Left cardiac atrium (tissue), 4 donors: ENCODE measurements at regions not wholly inside any gene's neighbourhood (a gene's known extent, or its start where the extent isn't known, plus 50 kb on each side); places are given as distances from the start of the nearest gene placed in this dataset.

ENCODE experiments used
- ATAC-seq, 2 donors: fragments of 200-7000 bp; cut with Tn5 transposase; one replicate each; pipeline ENCODE4 v1.9.1; 2020; ENCODE audit warnings: mild to moderate bottlenecking in 2 of 2, moderate library complexity in 2 of 2
- DNase-seq: peaks from one replicate; pipeline ENCODE4 v3.0.0-alpha.2; 2020
- intact Hi-C, 2 donors: fragments of 100-400 bp; cut with DNase I; formaldehyde crosslinking; loops; one replicate each; pipeline versions ENCODE4 v1.14.1 to v1.15.1; 2022 to 2023
- donor health status: DM: no; HTN: yes; CAD: no.
- donor health status: DM: no; HTN: yes; CAD: no; lungs with severe emphysema.
- donor health status: DM: yes; HTN: yes; CAD: no.
- donor health status: Dilated cardiomyopathy.

DNA sequence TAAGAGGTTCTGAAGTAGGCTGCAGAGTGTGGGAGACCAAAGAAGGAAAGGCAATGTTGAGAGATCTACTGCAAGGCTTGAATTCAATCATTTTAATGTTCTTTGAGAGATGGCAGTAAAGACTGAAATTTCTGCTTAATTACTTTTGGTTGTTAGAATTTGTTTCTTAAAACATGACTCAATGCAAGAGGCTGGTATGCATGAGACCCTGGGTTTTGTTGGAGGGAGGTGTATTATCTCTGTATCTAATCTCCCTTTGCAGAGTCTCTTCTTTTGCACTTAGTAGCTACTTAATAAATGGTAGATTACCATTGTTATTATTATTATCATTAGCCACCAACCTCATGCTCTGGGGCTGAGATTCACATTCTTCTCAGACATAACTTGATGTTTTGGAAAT, 87.4 kb upstream of the DRD2 start:
- intact Hi-C loops: no loop called here
- DNase-seq (no peak), ATAC-seq (no peak)

DNA sequence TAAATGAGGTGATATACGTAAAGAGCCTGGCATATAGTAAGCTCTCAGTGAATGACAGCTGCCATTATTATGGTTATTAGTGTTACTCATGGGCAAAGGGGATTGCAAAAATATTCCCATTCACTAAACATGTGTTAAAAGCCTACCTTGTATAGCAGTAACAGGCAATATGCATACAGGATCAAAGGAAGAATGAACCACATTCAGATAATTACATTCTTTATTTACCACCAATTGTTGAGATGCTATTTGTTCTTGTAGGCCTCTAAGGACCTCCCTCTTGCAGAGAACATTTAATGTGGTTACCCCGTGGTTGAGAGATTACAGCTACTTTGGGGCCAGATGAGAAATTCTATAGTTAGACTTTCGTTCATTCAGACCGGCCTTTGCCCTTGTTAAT, 82.7 kb upstream of the DRD2 start:
- ATAC-seq (no peak), DNase-seq (no peak)
- intact Hi-C loops: no loop called here

DNA sequence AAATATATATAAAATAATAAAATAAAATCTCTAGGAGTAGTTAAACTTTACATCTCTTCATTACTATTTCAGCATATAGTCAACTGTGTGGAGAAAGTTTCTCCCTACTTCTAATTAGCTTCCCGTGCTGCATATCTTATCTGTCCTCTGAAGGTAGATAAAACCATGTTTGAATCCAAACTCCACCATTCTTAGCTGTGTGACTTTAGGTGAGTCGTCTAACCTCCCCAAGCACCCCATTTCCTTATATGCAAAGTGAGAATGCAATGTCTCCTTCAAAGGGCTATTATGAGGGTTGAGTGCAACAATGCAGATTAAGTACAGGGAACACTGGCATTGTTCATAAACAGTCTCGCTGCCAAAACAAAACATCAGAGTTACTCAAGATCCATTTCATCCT, 80.8 kb upstream of the DRD2 start:
- DNase-seq: no peak

DNA sequence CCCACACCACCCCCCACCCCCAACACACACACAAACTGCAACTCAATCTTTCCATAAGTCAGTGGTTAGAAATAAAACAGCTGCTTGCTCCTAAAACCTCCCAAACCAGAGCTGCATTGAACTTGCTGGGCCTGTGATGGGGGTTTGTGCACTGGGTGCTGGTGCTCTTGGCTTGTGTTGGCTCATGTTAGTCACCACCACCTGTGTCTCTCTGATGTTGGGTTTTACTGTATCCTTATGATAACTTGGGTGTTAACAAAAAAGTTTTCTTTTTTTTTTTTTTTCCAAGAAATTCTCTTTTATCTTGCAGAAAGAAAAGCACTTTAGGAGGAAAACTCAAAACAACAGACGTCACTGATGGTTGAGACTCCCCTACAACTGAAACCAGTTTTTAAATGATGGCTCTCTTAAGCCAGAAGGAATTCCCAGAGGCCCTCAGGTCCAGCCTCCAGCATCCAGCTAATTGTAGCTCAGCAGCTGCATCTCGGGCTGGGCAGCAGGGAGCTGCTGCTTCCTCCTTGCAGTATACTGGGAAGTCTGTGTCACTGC, 79.9 kb upstream of the DRD2 start:
- intact Hi-C loops: no loop called here
- no peak for DNase-seq
- ATAC-seq: no peak

More for the DNA sequence above, 80.8 kb upstream of the DRD2 start:
- intact Hi-C loops: no loop called here
- ATAC-seq: no peak

DNA sequence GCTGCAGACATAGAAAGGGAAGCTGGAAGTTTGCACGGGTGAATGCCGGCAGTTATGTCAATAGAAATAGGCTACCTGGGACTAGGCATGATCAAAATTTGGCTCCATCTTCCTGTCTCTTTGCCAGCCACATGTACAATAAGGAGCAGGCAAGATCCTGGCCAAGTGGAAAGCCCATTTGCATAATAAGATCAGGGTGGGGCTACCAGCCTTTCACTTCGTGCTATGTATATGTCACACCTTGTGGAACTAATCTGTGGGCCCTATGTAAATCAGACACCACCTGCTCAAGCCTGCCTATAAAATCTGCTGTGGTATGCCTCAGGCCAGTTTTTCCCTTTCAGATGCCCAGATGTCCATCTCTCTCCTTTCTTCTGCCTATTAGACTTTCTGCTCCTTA, 79.3 kb upstream of the DRD2 start:
- DNase-seq: no peak
- ATAC-seq: no peak
- intact Hi-C loops: no loop called here

DNA sequence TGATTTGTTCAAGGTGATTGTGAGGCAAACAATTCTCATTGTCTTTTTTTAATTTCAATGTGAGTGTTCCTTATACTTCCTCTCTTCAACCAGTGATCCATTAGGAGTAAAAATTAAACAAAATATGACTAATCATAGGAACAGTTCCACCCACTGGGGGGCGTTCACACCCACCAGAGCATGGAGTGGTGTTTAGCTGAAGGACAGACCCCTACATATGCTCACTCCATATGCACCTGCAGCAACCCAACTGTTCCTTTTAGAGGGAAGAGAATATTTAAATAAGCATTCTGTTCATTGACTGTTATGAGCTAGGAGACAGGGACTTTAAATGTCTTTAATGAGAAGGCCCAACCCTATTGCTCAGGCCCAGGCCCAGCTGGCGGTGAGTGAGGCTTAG, 78.7 kb upstream of the DRD2 start:
- intact Hi-C loops: no loop called here
- ATAC-seq (no peak), DNase-seq (no peak)

DNA sequence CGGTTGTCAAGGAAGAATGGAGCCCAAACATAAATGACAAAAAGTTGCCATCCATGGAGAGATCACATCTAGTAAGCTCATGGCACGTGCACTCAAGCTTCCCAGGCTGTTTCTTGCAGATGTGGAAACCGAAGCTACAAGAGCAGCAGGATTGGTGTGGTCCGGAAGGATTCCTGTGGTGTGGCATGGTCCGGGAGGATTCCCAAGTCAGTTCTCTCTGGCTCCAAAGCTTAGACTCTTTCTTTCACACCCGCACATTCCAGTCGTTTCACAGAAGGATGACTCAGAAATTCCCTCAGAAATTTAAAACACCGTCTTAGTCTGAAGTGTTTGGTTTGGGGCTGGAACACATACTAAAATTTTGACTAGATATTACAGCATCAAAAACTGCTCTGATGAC, 78.0 kb upstream of the DRD2 start:
- DNase-seq (no peak), ATAC-seq (peak; percentile 44 to 96)
- intact Hi-C loops: no loop called here

DNA sequence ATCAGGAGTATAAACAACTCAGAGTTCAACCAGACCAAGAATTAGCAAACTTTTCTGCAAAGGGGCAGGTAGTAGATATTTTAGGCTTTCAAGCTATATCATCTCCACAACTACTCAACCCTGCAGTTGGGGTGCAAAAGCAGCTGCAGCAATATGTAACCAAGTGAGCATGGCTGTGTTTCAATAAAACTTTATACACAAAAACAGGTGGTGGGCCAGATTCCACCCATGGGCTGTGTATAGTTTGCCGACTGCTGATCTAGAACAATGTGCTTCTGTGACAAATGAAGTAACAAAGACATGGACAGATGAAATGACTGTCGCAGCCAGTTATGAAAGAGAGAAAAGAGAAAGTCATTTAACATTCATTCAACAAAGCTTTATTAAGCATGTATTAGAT, 77.1 kb upstream of the DRD2 start:
- no peak for ATAC-seq
- intact Hi-C loops: no loop called here
- no peak for DNase-seq

DNA sequence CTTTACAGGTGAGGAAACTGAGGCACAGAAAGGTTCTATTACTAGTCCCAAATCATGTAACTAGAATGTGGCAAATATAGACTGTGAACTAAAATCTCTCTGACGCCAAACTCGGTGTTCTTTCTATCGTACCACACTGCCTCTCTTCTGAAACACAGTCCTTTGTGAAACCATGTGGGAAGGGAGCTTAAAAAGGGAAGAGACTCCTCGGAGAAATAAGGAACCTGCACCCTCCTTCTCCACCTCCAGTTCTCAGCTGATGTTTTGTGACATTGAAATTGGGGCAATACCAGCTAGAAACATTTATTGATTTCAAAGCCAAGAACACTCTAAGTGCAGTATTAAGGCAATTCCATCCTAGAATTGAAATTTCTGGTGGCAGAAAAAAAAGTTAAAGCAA, 76.4 kb upstream of the DRD2 start:
- no peak for DNase-seq
- ATAC-seq: no peak
- intact Hi-C loops: no loop called here

DNA sequence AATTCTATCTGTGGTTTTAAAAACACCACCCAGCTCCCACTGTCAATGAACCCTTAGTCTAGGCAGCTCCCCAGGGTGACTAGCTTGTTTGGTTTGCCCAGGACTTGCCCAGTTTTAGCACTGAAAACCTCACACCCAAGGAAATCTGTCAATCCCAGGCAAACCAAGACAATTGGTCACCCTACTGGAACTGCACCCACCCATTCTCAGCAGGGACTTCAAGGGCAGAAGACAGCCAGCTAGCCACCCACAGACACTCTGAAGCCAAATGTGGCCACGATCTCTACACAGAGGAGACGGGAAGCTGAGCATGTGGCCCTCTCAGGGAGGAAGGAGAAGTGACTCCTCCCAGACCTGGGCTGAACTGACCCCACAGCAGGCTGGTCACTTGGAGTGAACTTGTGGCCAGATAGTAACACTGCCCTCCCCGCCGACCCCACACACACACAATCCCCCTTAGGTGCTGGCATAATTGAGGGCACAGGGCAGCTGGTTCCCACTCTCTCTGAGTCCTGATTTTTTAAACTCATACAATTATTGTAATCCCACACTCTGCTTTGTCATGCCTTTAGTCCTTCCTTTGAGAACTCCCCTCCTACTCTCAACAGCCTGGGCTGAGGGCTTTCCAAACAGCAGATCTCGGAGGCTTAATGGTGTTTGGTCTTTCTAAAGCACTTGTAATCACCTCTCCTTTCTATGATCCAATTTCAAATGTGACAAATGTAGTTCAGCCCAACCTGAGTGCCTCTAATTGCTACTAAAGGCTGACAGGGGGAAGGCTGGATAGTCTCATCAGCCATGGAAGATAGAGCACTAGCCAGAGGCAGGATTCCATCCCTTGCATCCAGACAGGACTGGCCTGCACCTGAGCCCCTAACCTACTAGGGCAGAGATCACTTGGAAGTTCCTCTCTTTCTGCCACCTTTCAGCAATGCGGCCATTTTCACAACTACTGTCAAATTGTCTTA, 74.7 kb upstream of the DRD2 start:
- intact Hi-C loops: no loop called here
- no peak for DNase-seq
- no peak for ATAC-seq

DNA sequence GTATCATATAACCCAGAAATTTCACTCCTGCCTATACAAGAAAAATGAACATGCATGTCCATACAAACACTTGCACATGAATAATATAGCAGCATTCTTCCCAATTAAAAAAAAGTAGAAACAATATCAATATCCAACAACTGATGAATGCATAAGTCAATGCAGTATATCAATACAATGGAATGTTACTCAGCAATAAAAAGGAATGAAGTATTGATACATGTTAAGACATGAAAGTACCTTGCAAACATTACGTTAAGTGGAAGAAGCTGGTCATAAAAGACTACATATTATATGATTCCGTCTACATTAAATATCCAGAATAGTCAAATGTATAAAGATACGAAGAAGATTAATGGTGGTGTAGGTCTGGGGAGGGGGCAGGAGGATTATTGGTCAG, 73.9 kb upstream of the DRD2 start:
- intact Hi-C loops: no loop called here
- ATAC-seq (no peak), DNase-seq (no peak)

DNA sequence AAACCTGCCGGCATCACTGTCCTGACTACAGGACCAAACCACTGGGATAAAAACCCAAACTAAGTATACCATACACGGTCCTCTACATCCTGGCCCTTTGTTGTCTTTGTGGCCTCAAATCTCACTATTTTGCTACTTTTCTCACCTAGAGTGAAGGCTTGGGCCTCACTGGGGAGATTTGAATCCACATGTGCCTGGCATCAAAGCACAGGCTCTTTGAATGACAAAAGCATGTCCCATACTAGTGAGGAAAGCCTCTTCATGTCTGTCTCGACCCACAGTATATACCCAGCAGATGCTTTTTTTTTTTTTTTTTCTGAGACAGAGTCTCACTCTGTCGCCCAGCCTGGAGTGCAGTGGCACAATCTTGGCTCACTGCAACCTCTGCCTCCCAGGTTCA, 72.5 kb upstream of the DRD2 start:
- intact Hi-C loops: no loop called here
- no peak for DNase-seq

DNA sequence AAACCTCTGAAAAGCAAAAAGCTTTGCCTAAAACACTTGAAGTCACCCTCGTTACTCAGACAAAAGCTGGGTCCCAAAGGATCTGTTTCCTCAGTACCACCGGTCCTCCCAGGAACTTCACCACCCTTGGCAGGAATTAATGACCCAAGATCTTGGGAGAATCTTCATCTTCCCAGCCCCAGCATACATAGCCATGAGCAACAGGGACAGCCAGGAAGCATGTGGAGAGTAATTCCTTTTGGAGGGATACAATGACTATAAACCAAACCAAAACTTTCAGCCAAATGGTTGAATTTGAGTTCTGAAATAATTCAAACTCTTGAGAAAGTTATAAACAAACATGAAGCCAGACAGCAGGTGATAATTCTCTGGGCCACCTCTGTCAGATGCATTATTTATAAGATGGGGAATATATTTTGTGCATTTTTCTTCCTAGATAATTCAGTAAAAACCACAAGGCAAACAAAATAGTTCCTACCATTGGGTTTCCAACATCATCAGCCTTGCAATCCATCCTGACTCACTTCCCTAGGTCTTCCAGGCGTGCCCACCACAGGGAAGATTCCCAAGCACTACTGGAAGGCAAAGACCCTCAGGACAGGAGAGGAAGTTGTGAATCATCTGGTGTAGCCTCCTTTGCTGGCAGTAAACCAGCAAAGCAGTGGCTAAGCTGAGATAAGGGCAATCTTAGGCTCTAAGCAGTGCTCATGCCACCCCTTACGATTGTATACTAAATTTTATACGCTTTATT, 71.7 kb upstream of the DRD2 start:
- no peak for DNase-seq
- intact Hi-C loops: no loop called here
- ATAC-seq: no peak

More for the DNA sequence above, 72.5 kb upstream of the DRD2 start:
- no peak for ATAC-seq

DNA sequence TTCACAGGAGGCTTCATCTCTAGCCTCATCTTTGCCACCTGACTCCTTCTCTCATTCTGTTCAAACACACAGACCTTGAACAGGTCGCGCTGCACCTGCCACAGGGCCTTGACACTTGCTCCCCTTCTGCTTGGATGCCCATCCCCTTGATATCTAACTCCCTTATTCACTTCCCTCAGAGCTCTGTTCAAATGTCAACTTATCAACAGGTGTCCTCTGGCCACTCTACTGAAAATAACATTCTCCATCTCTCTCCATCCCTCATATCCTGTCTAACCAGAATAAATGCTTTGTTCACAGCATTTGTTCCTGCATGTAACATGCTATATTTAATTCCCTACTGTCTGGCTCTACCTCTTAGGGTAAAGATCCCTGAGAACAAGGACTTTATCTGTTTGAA, 67.2 kb upstream of the DRD2 start:
- intact Hi-C loops: no loop called here
- no peak for DNase-seq
- ATAC-seq: no peak

DNA sequence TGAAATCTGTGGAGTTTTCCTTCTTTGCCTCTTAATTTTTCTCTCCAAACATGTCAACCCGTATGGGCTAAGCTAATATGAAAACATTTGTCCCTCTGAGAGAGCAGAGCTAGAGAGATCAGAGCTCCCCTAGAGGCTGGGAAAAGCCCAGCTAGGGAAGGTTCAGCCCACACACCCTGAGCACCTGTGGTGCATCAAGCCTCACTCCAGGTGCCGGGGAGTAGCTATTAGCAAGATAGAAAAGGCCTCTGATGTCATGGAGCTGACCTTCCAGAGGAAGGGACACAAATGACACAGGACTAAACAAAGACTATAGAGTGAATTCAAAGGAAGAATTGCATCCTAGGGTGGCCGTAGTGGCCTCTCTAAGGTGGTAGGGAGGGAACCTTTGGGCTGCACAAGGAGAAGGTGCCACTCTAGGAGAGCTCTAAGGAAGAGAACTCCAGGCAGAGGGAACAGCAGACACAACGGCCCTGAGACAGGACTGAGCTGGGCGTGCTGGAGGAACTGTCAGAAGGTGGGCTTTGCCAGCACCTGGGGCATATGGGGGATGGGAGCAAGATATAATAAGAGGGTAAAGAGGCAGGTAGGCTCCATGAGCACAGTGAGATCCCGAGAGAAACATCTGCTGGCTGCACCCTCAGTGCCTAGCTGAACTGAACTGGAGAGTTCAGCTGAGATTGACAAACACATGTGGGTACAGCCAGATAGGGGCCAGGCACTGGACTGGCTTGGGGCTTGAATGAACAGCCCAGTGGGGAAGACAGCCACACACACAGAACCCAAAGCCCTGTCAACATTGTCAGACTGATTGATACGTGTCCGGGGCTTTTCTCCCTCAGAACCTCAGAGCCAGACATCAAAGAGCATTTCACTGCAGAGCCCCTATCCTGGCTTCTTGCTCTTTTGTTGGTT, 65.5 kb upstream of the DRD2 start:
- intact Hi-C loops: no loop called here
- ATAC-seq: no peak
- no peak for DNase-seq

DNA sequence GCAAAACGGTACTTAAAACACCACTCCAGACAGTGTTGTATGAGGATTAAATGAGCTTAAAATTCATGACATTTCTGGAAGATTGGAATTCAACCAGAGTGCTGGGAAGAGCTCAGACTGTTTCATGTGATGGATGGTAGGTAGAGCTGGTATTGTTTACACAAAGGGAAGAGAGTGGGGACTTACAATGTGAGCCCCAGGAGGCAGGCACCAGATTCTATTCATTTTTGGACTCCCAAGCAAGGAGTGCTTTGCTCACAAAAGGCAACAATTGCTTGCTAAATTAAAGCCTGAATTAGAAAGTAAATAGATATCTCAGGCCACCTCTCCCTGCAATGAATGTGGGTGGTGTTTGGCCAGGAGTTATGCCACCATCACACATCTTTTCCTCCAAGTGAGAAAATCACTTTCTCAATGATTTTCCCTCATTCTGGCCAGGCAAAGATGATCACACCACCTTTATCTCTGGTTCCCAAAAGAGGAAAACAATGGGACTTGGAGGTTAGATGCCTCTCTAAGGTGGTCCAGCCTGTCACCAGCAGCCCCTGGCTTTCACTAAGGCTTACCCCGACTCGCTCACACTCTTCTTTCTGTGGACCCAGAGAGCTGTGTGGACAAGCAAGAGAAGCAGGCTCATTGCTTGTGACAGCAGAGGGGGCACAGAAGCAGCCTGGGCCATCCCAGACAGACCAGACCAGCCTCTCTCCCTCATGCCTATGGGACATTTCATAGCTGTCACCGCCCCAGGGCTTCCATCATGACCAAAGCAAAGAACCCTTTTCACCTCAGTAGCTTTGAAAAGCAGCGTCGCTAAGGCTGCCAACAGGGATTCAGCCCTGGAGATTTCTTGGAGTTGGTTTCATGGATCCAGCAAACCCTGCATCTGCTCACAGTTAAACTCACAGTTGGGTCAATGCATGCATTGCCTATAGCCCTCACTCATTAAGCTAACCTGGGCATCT, 63.5 kb upstream of the DRD2 start:
- intact Hi-C loops: loop anchor here in 1 of 2 donors (10.0 kb wide), 1 partner anchor 186 kb away; no protein-coding TSS in a partner anchor
- no peak for ATAC-seq

DNA sequence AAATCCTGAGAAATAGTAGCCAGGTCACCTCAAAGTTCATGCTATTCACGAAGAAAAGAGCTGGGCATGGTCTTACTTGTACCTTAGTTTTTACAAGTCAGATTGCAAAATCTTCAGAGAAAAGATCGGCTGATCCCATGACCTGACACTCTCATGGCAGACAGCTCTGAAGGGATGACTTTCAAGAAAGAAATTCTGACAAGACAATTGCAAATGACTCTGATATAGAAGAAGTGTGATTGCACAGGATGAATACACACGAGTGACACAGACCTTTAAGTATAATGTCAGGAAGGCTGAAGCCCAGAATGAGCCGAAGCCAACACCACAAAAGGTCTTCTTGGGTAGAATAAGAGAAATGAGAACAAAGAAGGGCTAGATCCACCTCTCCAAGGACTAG, 59.4 kb upstream of the DRD2 start:
- DNase-seq (no peak), ATAC-seq (no peak)
- intact Hi-C loops: loop anchor here (5.0 to 10.0 kb wide), 2 partner anchors 190 to 227 kb away; no protein-coding TSS in a partner anchor

More for the DNA sequence above, 63.5 kb upstream of the DRD2 start:
- no peak for DNase-seq

DNA sequence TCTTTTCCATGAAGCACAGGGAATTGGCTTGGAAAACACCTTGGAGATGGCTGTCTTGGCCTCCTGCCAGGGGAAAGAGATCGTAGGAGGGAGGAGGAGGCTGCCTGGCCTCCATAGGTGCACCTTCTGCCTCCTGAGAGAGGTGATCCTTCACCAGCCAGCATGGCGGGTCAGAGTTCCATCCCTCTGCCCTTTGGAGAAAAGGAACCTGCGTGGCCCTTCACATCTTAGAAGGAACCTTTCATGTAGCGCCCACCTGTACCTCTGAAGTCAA, 58.2 kb upstream of the DRD2 start:
- intact Hi-C loops: loop anchor here (5.0 to 10.0 kb wide), 2 partner anchors 191 to 226 kb away; no protein-coding TSS in a partner anchor
- no peak for DNase-seq
- ATAC-seq: no peak
